HG03103 (cell line): ENCODE measurements at regions not wholly inside any gene's neighbourhood (a gene's known extent, or its start where the extent isn't known, plus 50 kb on each side); places are given as distances from the start of the nearest gene placed in this dataset.

Experiments
- ATAC-seq: cut with Tn5 transposase; IDR thresholded peaks from one replicate; pipeline ENCODE4 v1.9.1; 2021; ENCODE audit warnings: low read depth; ENCODE audit not compliant: unreplicated experiment

GRCh38 chr2:7934476-7934875 is 747.4 kb upstream of the ID2 start:
- no peak for ATAC-seq

GRCh38 chr2:7937082-7937481 is 744.8 kb upstream of the ID2 start:
- ATAC-seq, result no peak

- ATAC-seq, result no peak
Measured at GRCh38 chr2:7940723-7941122, 741.1 kb upstream of the ID2 start.

- no peak for ATAC-seq
Measured at GRCh38 chr2:7943446-7943845, 738.4 kb upstream of the ID2 start.

GRCh38 chr2:7945026-7945425 is 736.8 kb upstream of the ID2 start:
- no peak for ATAC-seq

- no peak for ATAC-seq
Measured at GRCh38 chr2:7950035-7950612, 731.7 kb upstream of the ID2 start.

GRCh38 chr2:7951001-7951400 is 730.9 kb upstream of the ID2 start:
- ATAC-seq, result no peak

- no peak for ATAC-seq
Measured at GRCh38 chr2:7951490-7951889, 730.4 kb upstream of the ID2 start.

GRCh38 chr2:7952046-7952745 is 729.7 kb upstream of the ID2 start:
- no peak for ATAC-seq

GRCh38 chr2:7953195-7953594 is 728.7 kb upstream of the ID2 start:
- no peak for ATAC-seq

- no peak for ATAC-seq
Measured at GRCh38 chr2:7954234-7954633, 727.6 kb upstream of the ID2 start.

- no peak for ATAC-seq
Measured at GRCh38 chr2:7956126-7956689, 725.6 kb upstream of the ID2 start.

- ATAC-seq, result no peak
Measured at GRCh38 chr2:7961550-7961949, 720.3 kb upstream of the ID2 start.

GRCh38 chr2:7962161-7962560 is 719.7 kb upstream of the ID2 start:
- no peak for ATAC-seq

GRCh38 chr2:7963787-7964186 is 718.1 kb upstream of the ID2 start:
- ATAC-seq, result no peak

- no peak for ATAC-seq
Measured at GRCh38 chr2:7966032-7966431, 715.8 kb upstream of the ID2 start.

- no peak for ATAC-seq
Measured at GRCh38 chr2:7967707-7968405, 714.0 kb upstream of the ID2 start.

- no peak for ATAC-seq
Measured at GRCh38 chr2:7969756-7970515, 711.9 kb upstream of the ID2 start.

GRCh38 chr2:7971248-7971647 is 710.6 kb upstream of the ID2 start:
- no peak for ATAC-seq

GRCh38 chr2:7971841-7972240 is 710.0 kb upstream of the ID2 start:
- no peak for ATAC-seq

GRCh38 chr2:7972670-7973069 is 709.2 kb upstream of the ID2 start:
- no peak for ATAC-seq
